ENCODE measurements at regions not wholly inside any gene's neighbourhood (a gene's known extent, or its start where the extent isn't known, plus 50 kb on each side); places are given as distances from the start of the nearest gene placed in this dataset.

DNA sequence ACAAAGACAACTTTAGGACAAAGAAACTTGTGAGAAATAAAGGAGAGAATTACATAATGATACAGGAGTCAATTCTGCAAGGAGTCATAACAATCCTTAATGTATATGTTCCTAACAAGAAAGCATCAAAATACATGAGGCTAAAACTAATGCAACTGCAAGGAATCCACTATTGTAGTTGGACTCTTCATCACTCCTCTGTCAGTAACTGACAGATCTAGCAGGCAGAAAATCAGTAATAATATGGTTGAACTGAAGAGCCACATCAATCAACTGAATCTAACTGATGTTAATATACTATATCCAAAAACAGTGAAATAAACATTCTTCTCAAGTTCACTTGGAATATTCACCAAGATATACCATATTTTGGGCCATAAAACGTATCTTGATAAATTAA lies 1806.4 kb upstream of the CELF4 start:
- in situ Hi-C loops (cut with MboI; ENCODE audit: low pct_ligation_motif_present in 1 of 4, low pct_unique_long_range_greater_than_20kb in 1 of 4, low sequenced_read_pairs in 3 of 4) (no loop called here), intact Hi-C loops (cut with DNase I; ENCODE audit: low total_unique reads) (no loop called here)
- H3K36me3 ChIP-seq: no peaks in the 10 kb centered on the region
- TF ChIP-seq POLR2A (IDR thresholded peaks at IDR 0.05) (no peak), POLR2AphosphoS5 (IDR thresholded peaks at IDR 0.05) (no peak), EP300 (IDR thresholded peaks at IDR 0.05; ENCODE audit: low read depth) (no peak)
- TF ChIP-seq, protein P1, sequence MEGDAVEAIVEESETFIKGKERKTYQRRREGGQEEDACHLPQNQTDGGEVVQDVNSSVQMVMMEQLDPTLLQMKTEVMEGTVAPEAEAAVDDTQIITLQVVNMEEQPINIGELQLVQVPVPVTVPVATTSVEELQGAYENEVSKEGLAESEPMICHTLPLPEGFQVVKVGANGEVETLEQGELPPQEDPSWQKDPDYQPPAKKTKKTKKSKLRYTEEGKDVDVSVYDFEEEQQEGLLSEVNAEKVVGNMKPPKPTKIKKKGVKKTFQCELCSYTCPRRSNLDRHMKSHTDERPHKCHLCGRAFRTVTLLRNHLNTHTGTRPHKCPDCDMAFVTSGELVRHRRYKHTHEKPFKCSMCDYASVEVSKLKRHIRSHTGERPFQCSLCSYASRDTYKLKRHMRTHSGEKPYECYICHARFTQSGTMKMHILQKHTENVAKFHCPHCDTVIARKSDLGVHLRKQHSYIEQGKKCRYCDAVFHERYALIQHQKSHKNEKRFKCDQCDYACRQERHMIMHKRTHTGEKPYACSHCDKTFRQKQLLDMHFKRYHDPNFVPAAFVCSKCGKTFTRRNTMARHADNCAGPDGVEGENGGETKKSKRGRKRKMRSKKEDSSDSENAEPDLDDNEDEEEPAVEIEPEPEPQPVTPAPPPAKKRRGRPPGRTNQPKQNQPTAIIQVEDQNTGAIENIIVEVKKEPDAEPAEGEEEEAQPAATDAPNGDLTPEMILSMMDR (IDR thresholded peaks at IDR 0.05): no peak
- no peaks in the 10 kb centered on the region for H3K27me3 ChIP-seq
- no peak overlapping the region for H3K27ac ChIP-seq
- H3K9me3 ChIP-seq: no peaks in the 10 kb centered on the region
- 67 to 88% methylated on average over 1 of the region's 1 CpG for WGBS, 2 donors (ENCODE audit: low coverage in 1 of 2)
- H3K4me1 ChIP-seq: no peaks in the 10 kb centered on the region
- H3K4me3 ChIP-seq: no peak overlapping the region
- no peak for DNase-seq

DNA sequence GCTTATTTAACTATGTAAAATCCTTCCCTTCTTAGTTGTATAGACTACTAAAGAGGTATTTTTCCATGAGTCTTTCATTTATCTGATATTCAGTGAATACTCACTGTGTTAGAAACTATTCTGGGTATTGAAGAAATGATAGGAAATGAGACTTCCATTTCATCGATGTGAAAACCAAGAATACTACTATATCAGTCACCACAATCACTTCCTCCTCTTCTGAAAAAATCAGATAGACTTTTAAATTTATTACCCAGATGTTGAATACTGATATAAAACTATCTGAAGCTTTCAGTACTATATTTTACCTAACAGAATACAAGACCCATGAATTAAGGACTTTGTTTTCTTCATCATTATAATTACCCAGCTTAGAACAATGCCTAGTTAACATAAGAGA lies 1801.1 kb upstream of the CELF4 start:
- in situ Hi-C loops (cut with MboI; ENCODE audit: low pct_ligation_motif_present in 1 of 4, low pct_unique_long_range_greater_than_20kb in 1 of 4, low sequenced_read_pairs in 3 of 4) (no loop called here), intact Hi-C loops (cut with DNase I; ENCODE audit: low total_unique reads) (no loop called here)
- H3K27ac ChIP-seq: no peak overlapping the region
- no peak overlapping the region for H3K4me3 ChIP-seq
- TF ChIP-seq POLR2A (IDR thresholded peaks at IDR 0.05) (no peak), EP300 (IDR thresholded peaks at IDR 0.05; ENCODE audit: low read depth) (no peak), POLR2AphosphoS5 (IDR thresholded peaks at IDR 0.05) (no peak)
- TF ChIP-seq, protein P1 (IDR thresholded peaks at IDR 0.05): no peak
- DNase-seq: no peak
- H3K4me1 ChIP-seq: no peaks in the 10 kb centered on the region
- H3K27me3 ChIP-seq: no peaks in the 10 kb centered on the region
- H3K9me3 ChIP-seq: no peaks in the 10 kb centered on the region
- 74 to 83% methylated on average over 1 of the region's 1 CpG for WGBS, 2 donors (ENCODE audit: low coverage in 1 of 2)
- H3K36me3 ChIP-seq: no peaks in the 10 kb centered on the region

DNA sequence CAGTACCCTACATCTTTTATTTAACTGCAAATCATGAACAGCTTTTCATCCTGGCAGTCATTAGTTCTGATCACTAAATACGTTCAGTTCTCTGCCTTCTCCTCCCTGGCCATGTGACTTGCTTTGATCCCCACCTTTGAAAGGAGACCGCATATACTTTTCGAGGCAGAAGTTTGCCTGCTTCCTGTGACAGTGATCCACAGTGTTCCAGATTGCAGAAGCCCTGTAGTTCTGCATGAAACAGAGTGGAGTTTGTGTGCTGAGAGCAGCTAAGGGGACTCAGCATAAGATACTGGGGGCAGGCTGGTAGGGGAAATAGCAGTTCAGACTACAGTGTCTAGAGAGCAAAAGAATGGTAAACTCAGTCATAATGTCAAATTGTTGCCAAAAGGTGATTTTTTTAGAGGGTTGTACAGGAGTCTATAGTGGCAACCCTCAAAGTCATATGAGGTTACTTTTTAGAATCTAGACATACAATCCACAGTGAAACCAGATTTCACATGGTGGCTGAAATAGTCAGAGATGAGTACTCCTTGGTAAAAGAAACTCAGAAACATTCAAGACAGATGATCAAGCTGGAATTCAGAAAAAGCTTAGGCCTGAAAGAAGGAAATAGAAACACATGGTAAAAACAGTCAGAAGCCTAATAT lies 1800.4 kb upstream of the CELF4 start:
- Histone ChIP-seq H3K9me3 (no peaks in the 10 kb centered on the region), H3K27ac (no peak overlapping the region), H3K4me1 (no peaks in the 10 kb centered on the region), H3K4me3 (no peak overlapping the region), H3K36me3 (no peaks in the 10 kb centered on the region), H3K27me3 (no peaks in the 10 kb centered on the region)
- intact Hi-C loops (cut with DNase I; ENCODE audit: low total_unique reads): no loop called here
- no peak for DNase-seq
- in situ Hi-C loops (cut with MboI; ENCODE audit: low pct_ligation_motif_present in 1 of 4, low pct_unique_long_range_greater_than_20kb in 1 of 4, low sequenced_read_pairs in 3 of 4): no loop called here
- 62 to 77% methylated on average over 2 to 3 of the region's 3 CpGs for WGBS, 2 donors (ENCODE audit: low coverage in 1 of 2)
- TF ChIP-seq POLR2A (IDR thresholded peaks at IDR 0.05): no peak
- TF ChIP-seq POLR2AphosphoS5 (IDR thresholded peaks at IDR 0.05): no peak
- TF ChIP-seq, protein P1 (IDR thresholded peaks at IDR 0.05): no peak
- TF ChIP-seq EP300 (IDR thresholded peaks at IDR 0.05; ENCODE audit: low read depth): no peak

DNA sequence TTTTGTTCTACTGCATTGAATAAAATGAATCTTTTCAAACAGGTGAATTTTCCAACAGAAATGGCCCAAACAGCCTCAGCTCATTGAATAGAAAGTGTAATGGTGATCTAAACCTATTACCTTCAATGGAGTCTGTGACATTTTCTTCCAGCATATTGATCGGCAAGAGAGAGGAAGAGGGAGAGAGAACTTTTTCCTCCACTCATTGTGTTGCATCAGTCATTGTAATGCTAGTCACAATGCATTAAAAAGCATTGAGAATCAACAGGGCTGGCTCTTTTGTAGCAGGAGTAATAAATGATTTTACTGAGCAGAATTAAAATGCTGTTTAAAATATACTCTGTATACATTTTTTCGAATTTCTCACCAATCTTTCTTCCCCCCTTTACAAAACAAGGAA lies 1794.5 kb upstream of the CELF4 start:
- no peak overlapping the region for H3K27ac ChIP-seq
- no peaks in the 10 kb centered on the region for H3K9me3 ChIP-seq
- H3K4me1 ChIP-seq: no peaks in the 10 kb centered on the region
- H3K36me3 ChIP-seq: no peaks in the 10 kb centered on the region
- no peak overlapping the region for H3K4me3 ChIP-seq
- H3K27me3 ChIP-seq: no peaks in the 10 kb centered on the region
- no peak for DNase-seq
- in situ Hi-C loops (cut with MboI; ENCODE audit: low pct_ligation_motif_present in 1 of 4, low pct_unique_long_range_greater_than_20kb in 1 of 4, low sequenced_read_pairs in 3 of 4): no loop called here
- intact Hi-C loops (cut with DNase I; ENCODE audit: low total_unique reads): no loop called here
- TF ChIP-seq, protein P1 (IDR thresholded peaks at IDR 0.05): no peak
- TF ChIP-seq EP300 (IDR thresholded peaks at IDR 0.05; ENCODE audit: low read depth): no peak
- no peak for TF ChIP-seq POLR2AphosphoS5 (IDR thresholded peaks at IDR 0.05)
- TF ChIP-seq POLR2A (IDR thresholded peaks at IDR 0.05): no peak
- WGBS, 2 donors (ENCODE audit: low coverage in 1 of 2): 77 to 81% methylated on average over 2 of the region's 2 CpGs
